Tibial nerve (tissue), 4 donors: ENCODE measurements at regions not wholly inside any gene's neighbourhood (a gene's known extent, or its start where the extent isn't known, plus 50 kb on each side); places are given as distances from the start of the nearest gene placed in this dataset.

Experiments used
- CTCF ChIP-seq, 5 experiments: fragments of 200-600 bp in 3 of 5; fragments of 450-650 bp in 2 of 5; sonication (generic) in 3 of 5; IDR thresholded peaks; one replicate each; pipeline ENCODE4 v1.5.1; 2016 to 2019; ENCODE audit warnings: antibody characterized with exemption in 5 of 5, mild to moderate bottlenecking in 3 of 5, moderate library complexity in 2 of 5
- EP300 ChIP-seq, 2 donors: sonication (generic); formaldehyde crosslinking; IDR thresholded peaks; one replicate each; pipeline ENCODE4 v1.6.1; 2017; ENCODE audit warnings: antibody characterized with exemption in 2 of 2, mild to moderate bottlenecking in 1 of 2
- POLR2A ChIP-seq, 2 donors: fragments of 450-650 bp; IDR thresholded peaks; one replicate each; pipeline ENCODE4 v1.6.1; 2017; ENCODE audit warnings: antibody characterized with exemption in 2 of 2, mild to moderate bottlenecking in 2 of 2, moderate library complexity in 2 of 2

- no peak for TF ChIP-seq EP300 (IDR thresholded peaks at IDR 0.05)
- TF ChIP-seq POLR2A (IDR thresholded peaks at IDR 0.05) = no peak
- TF ChIP-seq CTCF (IDR thresholded peaks at IDR 0.05) = no peak
Observed at GRCh38 chr13:103203735-103204330, 137.6 kb upstream of the SLC10A2 start.
